GM20431 (cell line): ENCODE measurements at regions not wholly inside any gene's neighbourhood (a gene's known extent, or its start where the extent isn't known, plus 50 kb on each side); places are given as distances from the start of the nearest gene placed in this dataset.
"Not testable (repeated sequence)": the region's sequence is repeated elsewhere in the genome, so short reads cannot be mapped to it uniquely, and the experiment has no call there.

Experiments
- in situ Hi-C: fragments of 300-500 bp; cut with MseI, MboI; formaldehyde crosslinking; loops from one replicate; pipeline ENCODE4 v1.15.0; 2020; ENCODE audit warnings: low sequenced_read_pairs; ENCODE audit not compliant: unreplicated experiment

DNA sequence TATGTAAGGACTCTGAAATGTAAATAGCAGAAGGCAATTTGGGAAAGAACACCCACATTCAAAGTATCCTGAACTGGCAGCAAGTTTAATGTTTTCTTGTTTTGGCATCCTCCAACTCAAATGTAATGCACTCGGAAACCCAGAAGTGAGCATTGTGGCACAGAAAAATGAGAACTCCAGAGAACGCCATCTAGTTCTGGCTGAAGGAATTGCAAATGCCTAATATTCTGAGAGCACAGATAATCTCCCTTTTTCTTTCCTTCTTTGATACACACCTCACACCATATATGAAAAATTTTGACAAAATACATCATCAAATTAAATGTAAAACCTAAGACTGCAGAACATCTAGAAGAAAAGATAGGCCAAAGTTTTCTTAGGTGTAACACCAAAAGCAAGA, 52.1 kb downstream of the PWWP3B start:
- in situ Hi-C loops, result no loop called here

DNA sequence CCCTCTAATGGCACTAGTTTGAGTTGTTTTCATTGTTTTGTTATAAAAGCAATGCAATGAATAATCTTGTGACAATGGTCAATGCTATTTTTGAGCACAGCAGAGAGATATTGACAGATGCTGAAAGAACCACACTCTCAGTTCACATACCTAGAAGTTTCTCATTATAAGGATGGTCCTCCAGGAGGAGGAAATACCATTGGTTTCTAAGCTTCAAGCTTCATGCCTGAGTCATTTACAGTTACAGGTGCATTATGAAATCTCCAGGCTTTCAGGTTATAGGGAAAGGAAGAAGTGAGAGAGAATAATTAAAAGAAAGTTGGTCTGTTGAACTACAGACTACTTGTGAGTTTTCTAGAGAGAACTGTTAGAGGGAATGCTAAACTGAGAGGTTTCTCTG, 75.3 kb downstream of the PWWP3B start:
- in situ Hi-C loops, result no loop called here

DNA sequence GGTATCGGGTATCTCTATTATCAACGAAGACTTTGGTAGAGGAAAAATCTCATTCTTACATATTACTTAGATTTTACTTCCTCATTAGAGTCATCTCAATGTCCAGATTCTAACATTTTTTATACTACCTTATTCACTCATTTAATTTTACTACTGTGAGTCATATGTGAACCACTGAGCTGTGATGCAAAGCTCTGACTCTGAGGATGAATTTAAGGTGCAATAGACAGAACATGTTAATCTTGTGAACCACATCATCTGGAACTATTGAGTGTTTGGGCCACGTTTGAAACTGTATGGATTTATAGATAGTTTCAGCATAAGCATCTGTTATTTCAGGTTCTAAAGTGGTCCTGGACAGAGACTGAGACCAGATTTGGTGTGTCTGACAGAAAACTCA, 78.4 kb downstream of the PWWP3B start:
- in situ Hi-C loops, result no loop called here

DNA sequence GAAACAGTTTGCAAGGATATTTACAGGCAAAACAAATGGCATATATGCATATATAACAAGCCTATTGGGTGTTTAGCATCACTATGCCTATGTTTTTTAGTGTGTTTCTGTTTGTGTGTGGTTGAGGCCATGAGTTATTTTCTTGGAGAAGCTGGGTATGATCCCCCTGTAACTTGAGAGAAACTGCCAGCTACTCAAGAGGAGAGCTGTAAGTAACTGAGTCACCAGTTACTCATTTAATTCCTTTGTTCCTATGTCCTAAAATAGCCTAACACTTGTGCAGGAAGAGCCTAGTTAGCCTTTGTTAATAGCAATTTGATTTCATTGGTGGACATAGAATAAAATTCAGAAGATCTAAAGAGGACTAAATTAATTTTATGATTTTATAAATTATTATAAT, 79.1 kb downstream of the PWWP3B start:
- in situ Hi-C loops, result no loop called here

DNA sequence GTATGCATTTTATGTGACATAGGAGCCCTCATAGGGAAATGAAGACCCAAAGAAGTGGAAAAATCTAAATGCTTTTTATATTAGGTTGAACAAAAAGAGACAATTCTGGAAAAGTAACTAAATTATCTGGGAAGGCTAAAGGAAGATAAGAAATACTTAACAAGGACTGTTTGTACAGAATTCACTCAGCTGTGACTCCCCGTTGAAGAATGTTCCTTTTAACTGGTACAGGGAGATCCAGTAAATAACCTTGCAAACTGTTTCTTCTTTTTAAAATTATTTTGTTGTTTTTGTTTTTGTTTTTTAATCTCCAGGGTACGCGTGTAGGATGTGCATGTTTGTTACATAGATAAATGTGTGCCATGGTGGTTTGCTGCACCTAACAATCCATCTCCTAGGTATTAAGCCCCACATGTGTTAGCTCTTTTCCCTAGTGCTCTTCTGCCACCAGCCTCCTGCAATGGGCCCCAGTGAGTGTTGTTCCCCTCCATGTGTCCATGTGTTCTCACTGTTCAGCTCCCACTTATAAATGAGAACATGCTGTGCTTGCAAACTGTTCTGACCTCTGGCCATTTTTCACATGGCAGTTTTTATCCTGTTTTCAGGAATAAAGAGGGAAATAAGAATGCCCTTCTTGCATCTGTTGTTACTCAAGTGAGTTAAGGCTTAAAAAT, 81.7 kb downstream of the PWWP3B start:
- in situ Hi-C loops, result no loop called here

DNA sequence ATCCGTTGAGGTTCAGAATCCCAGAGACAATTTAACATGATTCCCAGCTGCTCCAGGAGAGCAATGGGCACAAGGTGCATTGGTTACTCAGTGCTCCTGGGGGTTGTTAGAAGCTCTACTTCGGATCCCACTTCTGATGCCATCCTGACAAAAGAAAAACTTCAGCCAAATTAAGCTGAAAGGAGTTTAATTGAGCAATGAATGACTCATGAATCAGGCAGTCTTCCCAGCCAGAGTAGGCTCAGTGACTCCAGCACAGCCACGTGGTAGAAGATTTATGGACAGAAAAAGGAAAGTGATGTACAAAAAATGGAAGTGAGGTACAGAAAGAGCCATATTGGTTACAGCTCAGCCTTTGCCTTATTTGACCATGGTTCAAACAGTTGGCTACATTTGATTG, 95.7 kb downstream of the PWWP3B start:
- in situ Hi-C loops, result no loop called here

DNA sequence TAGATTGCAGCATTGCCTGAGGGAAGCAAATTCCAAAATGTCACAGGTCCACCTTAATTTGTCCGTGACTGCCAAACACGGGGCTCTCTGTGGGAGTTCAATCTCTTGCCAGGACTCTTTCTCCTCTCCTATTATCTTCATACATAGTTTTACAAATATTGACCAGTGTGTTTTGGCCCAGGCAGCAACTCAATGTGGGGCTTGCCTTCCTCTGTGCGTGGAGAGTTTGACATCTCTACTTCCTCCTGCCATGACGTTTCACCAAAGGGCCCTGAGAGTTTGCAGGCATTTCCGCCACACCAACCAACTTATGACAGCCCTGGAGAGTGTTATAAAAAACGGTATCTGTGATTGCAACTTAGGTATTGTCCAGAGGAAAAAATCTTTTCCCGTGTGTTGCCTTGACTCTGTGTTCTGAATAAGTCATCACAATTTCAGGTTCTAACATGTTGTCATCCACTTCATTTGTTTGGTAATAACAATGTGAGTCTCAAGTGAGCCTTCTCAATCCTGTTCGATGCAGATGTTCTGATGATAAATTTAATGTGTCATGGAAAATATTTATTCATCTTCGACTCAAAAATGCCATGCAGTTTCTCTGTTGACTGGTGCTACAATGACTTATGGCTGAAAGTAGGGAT, 106.0 kb downstream of the PWWP3B start:
- in situ Hi-C loops, result not testable (repeated sequence)

DNA sequence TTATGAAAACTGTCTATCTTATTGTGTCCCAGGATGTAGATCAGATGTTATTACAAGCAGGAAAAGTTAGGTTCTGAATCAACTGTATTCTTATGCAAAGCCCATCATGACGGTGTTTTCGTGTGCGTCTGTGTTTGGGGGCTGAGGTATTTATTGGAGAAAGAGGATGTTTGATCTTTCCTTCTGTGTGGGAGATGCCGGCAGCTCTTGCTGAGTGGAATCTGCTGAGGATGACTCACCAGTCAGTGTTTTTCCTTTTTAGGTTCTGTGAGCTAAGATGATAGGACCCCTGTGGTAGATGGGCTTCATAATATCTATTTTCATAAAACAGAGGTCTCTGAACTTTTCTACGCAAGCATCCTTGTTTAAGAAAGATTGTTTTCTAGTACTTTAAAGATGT, 107.1 kb downstream of the PWWP3B start:
- in situ Hi-C loops, result not testable (repeated sequence)

DNA sequence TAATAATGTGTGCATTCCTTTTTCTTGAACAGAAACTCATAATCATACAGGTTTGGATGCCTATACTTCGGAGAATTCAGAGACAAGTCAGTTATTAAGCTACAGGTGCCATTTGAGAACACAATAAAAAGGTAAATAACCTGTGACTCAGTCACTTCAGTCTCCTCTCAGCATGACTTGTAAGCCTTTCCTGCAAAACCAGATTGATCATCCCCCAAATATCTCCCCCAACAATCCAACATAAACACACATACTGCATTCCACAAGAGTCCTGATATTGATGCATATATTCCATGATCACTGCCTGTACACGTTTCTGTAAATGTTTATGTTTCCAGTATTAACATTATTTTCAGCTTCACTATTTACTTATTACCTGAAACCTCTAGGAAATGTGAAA, 110.8 kb downstream of the PWWP3B start:
- in situ Hi-C loops, result no loop called here

DNA sequence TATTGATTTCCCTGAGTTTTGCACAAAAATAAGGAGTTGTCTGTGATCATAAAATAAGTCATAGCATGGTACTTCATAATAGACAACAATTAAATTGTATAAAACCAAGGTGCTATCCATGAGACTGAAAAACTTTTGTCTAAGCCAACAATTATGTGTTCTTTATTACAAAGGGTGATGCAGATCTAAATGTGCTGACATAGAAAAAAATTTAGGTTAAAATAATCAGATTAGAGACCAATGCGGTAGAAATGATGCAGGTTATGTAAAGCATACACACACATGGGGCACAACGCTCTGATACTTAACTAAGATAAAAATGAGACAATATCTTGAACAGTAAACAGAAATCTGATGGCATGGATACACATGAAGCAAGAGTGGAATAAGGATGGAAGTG, 113.3 kb downstream of the PWWP3B start:
- in situ Hi-C loops, result no loop called here

DNA sequence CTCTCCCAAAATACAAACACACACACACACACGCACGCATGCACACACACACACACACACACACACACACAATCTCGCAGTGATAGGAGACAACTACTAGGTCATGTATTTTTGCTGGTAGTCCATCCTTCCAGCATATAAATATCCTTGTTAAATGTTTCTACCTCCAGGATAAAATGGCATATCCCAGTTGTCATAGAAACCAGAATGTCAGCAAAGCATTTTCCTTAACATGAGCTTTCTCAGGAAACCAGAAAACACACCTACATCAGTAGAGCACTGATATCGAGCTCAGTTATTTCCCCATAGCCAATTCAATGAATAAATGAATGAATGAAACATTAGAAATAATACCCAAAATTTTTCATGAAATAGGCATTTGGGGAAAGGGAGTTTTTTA, 115.7 kb downstream of the PWWP3B start:
- in situ Hi-C loops, result no loop called here

DNA sequence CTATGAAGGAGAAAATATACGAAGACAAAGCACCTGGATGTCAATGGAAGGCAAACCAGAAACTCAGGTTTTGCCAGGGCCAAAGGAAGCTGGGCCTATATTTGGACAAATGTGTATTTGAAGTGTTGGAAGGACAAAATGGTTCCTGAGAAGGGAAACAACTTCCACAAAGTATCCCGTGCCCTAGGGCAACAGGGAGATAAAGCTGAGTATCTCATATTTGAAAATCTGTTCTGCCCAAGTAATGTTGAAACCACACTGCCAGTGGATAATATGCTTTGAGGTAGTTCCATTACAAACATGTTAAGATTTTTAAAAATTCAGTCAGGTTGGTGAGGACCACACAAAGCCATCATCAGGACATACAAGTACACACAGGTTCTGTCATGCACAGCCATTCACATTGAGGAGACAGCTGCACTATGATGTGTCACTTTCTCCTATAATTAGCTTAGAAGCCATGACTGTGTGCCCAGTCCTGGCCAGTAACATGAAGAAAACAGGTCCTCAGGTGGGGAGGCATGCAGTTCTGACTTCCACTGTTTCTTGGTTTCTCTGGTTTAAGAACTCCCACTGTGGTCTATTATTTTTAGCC, 116.4 kb downstream of the PWWP3B start:
- in situ Hi-C loops, result no loop called here

DNA sequence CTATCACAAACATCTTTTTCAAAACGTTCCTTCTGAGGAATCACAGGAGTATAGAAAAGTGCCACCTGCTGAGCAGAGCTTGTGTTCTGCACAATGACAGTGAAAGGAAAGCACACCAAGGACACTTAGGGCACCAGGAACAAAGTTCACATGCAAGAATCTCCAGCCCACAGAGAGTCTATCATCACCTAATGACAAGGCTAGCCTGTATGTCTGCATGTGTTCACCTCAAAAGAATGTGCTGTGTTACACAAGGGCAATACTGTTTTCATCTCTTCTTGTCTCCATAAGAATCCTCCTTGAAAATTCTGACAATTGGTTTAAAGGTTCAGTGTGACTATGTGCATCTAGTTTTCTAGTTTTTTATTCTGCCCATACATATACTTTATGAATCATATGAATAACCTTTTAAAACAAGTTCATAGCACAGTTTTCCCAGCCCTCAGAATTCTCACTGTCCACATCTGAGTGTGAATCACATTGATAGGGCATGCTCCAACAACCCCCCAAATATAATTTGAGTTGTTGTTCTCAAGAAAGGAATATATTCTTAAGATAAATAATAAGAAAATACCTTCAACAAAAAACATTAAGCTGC, 118.0 kb downstream of the PWWP3B start:
- in situ Hi-C loops, result no loop called here

DNA sequence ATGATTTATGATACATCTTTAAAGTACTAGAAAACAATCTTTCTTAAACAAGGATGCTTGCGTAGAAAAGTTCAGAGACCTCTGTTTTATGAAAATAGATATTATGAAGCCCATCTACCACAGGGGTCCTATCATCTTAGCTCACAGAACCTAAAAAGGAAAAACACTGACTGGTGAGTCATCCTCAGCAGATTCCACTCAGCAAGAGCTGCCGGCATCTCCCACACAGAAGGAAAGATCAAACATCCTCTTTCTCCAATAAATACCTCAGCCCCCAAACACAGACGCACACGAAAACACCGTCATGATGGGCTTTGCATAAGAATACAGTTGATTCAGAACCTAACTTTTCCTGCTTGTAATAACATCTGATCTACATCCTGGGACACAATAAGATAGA, 122.7 kb downstream of the PWWP3B start:
- in situ Hi-C loops, result not testable (repeated sequence)

DNA sequence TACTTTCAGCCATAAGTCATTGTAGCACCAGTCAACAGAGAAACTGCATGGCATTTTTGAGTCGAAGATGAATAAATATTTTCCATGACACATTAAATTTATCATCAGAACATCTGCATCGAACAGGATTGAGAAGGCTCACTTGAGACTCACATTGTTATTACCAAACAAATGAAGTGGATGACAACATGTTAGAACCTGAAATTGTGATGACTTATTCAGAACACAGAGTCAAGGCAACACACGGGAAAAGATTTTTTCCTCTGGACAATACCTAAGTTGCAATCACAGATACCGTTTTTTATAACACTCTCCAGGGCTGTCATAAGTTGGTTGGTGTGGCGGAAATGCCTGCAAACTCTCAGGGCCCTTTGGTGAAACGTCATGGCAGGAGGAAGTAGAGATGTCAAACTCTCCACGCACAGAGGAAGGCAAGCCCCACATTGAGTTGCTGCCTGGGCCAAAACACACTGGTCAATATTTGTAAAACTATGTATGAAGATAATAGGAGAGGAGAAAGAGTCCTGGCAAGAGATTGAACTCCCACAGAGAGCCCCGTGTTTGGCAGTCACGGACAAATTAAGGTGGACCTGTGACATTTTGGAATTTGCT, 123.8 kb downstream of the PWWP3B start:
- in situ Hi-C loops, result not testable (repeated sequence)

DNA sequence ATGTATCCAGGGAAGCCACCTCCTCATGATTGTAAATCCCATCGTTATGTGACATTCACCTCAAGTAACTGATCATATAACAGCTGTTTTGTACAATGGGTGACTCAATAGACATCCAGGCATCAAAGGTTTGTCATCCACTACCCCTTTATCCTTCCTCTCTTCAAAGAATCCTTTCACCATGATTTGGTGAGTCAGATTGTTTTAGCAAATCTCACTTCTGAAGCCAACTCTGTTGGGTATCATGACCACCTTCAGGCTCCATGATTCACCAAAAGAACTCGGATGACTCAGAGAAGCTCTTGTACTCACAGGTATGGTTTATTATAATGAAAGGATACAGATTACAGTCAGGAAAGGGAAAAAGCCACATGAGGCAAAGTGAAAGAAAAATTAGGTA, 132.1 kb downstream of the PWWP3B start:
- in situ Hi-C loops, result no loop called here

DNA sequence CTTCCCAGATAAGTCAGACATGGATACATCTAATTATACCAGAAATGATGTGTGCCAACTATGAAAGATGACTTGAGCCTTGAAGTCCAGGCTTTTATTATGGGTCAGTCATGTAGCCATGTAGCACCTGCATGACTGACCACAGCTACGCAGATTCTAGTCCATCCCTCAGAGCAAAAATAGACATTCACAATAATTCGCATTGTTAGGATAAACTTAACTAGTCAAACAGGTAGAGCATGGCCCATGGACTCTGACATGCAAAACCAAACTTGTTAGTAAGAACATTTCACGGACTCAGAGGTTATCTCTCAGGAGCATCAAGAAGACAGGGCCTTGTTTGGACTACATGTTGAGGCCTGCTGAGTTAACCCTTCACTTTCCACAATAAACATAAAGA, 132.6 kb downstream of the PWWP3B start:
- in situ Hi-C loops, result no loop called here

DNA sequence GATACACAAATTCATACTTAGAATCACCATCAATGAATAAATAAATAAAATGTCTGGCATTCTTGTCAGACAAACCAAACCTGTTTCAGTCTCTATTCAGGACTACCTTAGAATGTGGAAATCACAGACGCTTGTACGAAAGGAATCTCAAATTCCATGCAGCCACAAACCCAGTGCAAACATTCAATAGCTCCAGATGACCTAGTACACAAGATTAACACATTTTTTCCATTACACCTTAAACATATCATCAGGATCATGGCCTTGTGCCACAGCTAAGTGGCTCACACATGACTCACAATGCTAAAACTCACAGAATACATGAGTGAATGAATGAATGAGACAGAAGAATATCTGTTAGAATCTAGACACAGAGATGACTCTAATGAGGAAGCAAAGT, 134.2 kb downstream of the PWWP3B start:
- in situ Hi-C loops, result no loop called here

DNA sequence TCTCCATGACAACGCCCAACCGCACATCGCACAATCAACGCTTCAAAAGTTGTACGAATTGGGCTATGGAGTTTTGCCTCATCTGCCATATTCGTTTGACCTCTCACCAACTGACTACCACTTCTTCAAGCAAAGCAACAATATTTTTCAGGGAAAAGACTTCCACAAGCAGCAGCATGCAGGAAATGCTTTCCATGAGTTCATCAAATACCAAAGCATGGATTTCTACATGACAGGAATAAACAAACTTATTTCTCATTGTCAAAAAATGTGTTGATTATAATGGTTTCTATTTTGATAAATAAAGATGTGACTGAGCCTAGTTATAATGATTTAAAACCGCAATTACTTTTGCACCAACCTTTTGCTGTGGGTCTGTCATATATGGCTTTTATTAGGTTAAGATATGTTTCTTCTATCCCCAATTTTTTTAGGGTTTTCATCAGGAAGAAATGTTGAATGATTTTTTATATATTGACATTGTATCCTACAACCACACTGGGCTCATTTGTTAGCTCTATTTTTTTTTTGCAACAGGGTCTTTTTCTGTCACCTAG, 138.4 kb downstream of the PWWP3B start:
- in situ Hi-C loops, result no loop called here

DNA sequence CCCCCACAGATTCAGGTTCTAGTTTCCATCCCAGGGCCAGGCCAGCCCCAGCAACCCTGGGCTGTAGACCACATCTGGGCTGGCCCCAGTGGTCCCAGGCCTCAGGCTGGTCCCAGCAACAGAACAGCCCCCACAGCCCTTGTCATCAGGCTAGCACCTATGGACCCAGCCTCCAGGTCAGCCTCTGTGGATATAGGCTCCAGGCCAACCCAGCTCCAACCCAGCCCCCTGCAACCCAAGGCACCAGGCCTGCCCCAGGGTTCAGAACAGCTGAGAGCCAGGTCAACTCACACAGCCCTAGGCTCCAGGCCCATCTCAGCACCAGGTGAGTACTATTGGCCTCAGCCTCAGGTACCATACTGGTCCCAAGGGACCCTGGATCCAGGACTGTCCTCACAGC, 155.3 kb downstream of the PWWP3B start:
- in situ Hi-C loops, result no loop called here

DNA sequence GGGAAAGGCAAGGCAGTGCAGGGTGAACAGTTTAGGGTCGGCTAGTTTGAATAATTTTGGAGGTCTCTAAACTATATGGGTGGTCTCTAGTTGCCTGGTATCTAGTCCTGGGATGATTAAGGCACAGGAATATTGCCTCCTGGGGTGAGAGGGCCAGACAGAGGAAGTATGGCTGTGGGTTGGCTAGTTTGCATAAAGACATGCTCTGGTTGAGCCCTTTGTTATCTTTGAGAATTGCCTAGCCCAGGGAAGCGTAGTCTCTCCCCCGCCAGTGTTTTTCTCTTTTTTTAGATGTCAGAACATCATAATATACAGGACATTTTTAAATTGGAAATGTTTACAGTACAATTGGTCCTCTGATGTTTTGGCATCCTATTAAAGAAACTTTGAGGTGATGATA, 163.5 kb downstream of the PWWP3B start:
- in situ Hi-C loops, result no loop called here
